ENCODE measurements at regions not wholly inside any gene's neighbourhood (a gene's known extent, or its start where the extent isn't known, plus 50 kb on each side); places are given as distances from the start of the nearest gene placed in this dataset.

GRCh38 chr2:142586693-142587580, 290.5 kb upstream of the KYNU start:
- 52 to 55% methylated on average over 5 of the region's 5 CpGs for WGBS, 2 donors
- DNase-seq (peak; percentile 33 to 82 (median 79)), ATAC-seq (ENCODE audit: insufficient read depth, low FRiP score) (no peak)
- no peak overlapping the region for H3K4me3 ChIP-seq
- H3K9me3 ChIP-seq (ENCODE audit: control insufficient read depth in 4 of 4, insufficient read depth in 3 of 4, low read length in 3 of 4) = peaks cover 0 to 2% (median 0%) of the 10 kb centered on the region in 4 donors
- H3K4me1 ChIP-seq (ENCODE audit: control insufficient read depth in 5 of 5, insufficient read depth in 5 of 5, low read length in 5 of 5) = peaks cover 0 to 20% (median 0%) of the 10 kb centered on the region in 5 donors
- no peaks in the 10 kb centered on the region for H3K27me3 ChIP-seq (ENCODE audit: control insufficient read depth in 3 of 3, insufficient read depth in 3 of 3, low read length in 2 of 3)
- no peak overlapping the region for H3K9ac ChIP-seq (ENCODE audit: insufficient read depth in 1 of 2, low read length in 2 of 2)
- TF ChIP-seq CTCF (IDR thresholded peaks at IDR 0.05; ENCODE audit: control extremely low read depth, extremely low read depth) = no peak
- no peak overlapping the region for H3K27ac ChIP-seq (ENCODE audit: low read depth in 1 of 2, low read length in 1 of 2)
- H3K36me3 ChIP-seq (ENCODE audit: control insufficient read depth in 4 of 4, insufficient read depth in 4 of 4, low read length in 4 of 4) = no peaks in the 10 kb centered on the region

- DNase-seq (no peak), ATAC-seq (ENCODE audit: insufficient read depth, low FRiP score) (no peak)
- Histone ChIP-seq H3K4me1 (ENCODE audit: control insufficient read depth in 5 of 5, insufficient read depth in 5 of 5, low read length in 5 of 5) (peaks cover 0 to 20% (median 0%) of the 10 kb centered on the region in 5 donors), H3K36me3 (ENCODE audit: control insufficient read depth in 4 of 4, insufficient read depth in 4 of 4, low read length in 4 of 4) (no peaks in the 10 kb centered on the region), H3K9ac (ENCODE audit: insufficient read depth in 1 of 2, low read length in 2 of 2) (no peak overlapping the region), H3K4me3 (no peak overlapping the region), H3K9me3 (ENCODE audit: control insufficient read depth in 4 of 4, insufficient read depth in 3 of 4, low read length in 3 of 4) (peaks cover 0 to 2% (median 0%) of the 10 kb centered on the region in 4 donors), H3K27me3 (ENCODE audit: control insufficient read depth in 3 of 3, insufficient read depth in 3 of 3, low read length in 2 of 3) (no peaks in the 10 kb centered on the region), H3K27ac (ENCODE audit: low read depth in 1 of 2, low read length in 1 of 2) (no peak overlapping the region)
- 82 to 85% methylated on average over 2 of the region's 2 CpGs for WGBS, 2 donors
- no peak for TF ChIP-seq CTCF (IDR thresholded peaks at IDR 0.05; ENCODE audit: control extremely low read depth, extremely low read depth)
These were observed 291.7 kb upstream of the KYNU start for GRCh38 chr2:142585785-142586184.

GRCh38 chr2:142582317-142582716, 295.1 kb upstream of the KYNU start:
- Histone ChIP-seq H3K4me1 (ENCODE audit: control insufficient read depth in 5 of 5, insufficient read depth in 5 of 5, low read length in 5 of 5) (peaks cover 0 to 11% (median 0%) of the 10 kb centered on the region in 5 donors), H3K4me3 (no peak overlapping the region), H3K9me3 (ENCODE audit: control insufficient read depth in 4 of 4, insufficient read depth in 3 of 4, low read length in 3 of 4) (peaks cover 0 to 2% (median 0%) of the 10 kb centered on the region in 4 donors), H3K27me3 (ENCODE audit: control insufficient read depth in 3 of 3, insufficient read depth in 3 of 3, low read length in 2 of 3) (no peaks in the 10 kb centered on the region), H3K27ac (ENCODE audit: low read depth in 1 of 2, low read length in 1 of 2) (no peak overlapping the region), H3K36me3 (ENCODE audit: control insufficient read depth in 4 of 4, insufficient read depth in 4 of 4, low read length in 4 of 4) (no peaks in the 10 kb centered on the region), H3K9ac (ENCODE audit: insufficient read depth in 1 of 2, low read length in 2 of 2) (no peak overlapping the region)
- WGBS, 2 donors = 78 to 88% methylated on average over 2 of the region's 2 CpGs
- DNase-seq (no peak), ATAC-seq (ENCODE audit: insufficient read depth, low FRiP score) (no peak)
- no peak for TF ChIP-seq CTCF (IDR thresholded peaks at IDR 0.05; ENCODE audit: control extremely low read depth, extremely low read depth)
